Duodenal mucosa (tissue), 2 donors: ENCODE measurements at regions not wholly inside any gene's neighbourhood (a gene's known extent, or its start where the extent isn't known, plus 50 kb on each side); places are given as distances from the start of the nearest gene placed in this dataset.

Source experiments
- H3K27ac ChIP-seq: one replicate; pipeline ENCODE4 v1.7.0; 2013; ENCODE audit warnings: low read depth, low read length
- H3K27me3 ChIP-seq, 2 donors: one replicate each; pipeline ENCODE4 v1.7.0; 2013; ENCODE audit warnings: low read length in 2 of 2, control low read depth in 1 of 2; ENCODE audit not compliant: insufficient read depth in 2 of 2, control insufficient read depth in 1 of 2
- H3K36me3 ChIP-seq, 2 donors: one replicate each; pipeline ENCODE4 v1.7.0; 2013; ENCODE audit warnings: low read length in 2 of 2, control low read depth in 1 of 2; ENCODE audit not compliant: insufficient read depth in 2 of 2, control insufficient read depth in 1 of 2
- H3K4me1 ChIP-seq, 2 donors: one replicate each; pipeline ENCODE4 v1.7.0; 2013; ENCODE audit warnings: low read length in 2 of 2, control low read depth in 1 of 2; ENCODE audit not compliant: insufficient read depth in 2 of 2, control insufficient read depth in 1 of 2
- H3K4me3 ChIP-seq, 2 donors: one replicate each; pipeline ENCODE4 v1.7.0; 2013; ENCODE audit warnings: low read length in 2 of 2, low read depth in 1 of 2
- H3K9ac ChIP-seq, 2 donors: one replicate each; pipeline ENCODE4 v1.7.0; 2013; ENCODE audit warnings: low read length in 2 of 2, low read depth in 1 of 2
- H3K9me3 ChIP-seq, 2 donors: one replicate each; pipeline ENCODE4 v1.7.0; 2013; ENCODE audit warnings: low read length in 2 of 2, control low read depth in 1 of 2; ENCODE audit not compliant: control insufficient read depth in 1 of 2

GRCh38 chr9:88326936-88327335, 61.3 kb upstream of the SPIN1 start:
- Histone ChIP-seq H3K27me3 (no peaks in the 10 kb centered on the region), H3K36me3 (no peaks in the 10 kb centered on the region), H3K4me1 (peaks cover 0 to 3% of the 10 kb centered on the region in 2 donors), H3K4me3 (no peak overlapping the region), H3K27ac (no peak overlapping the region), H3K9me3 (no peaks in the 10 kb centered on the region), H3K9ac (no peak overlapping the region)

DNA sequence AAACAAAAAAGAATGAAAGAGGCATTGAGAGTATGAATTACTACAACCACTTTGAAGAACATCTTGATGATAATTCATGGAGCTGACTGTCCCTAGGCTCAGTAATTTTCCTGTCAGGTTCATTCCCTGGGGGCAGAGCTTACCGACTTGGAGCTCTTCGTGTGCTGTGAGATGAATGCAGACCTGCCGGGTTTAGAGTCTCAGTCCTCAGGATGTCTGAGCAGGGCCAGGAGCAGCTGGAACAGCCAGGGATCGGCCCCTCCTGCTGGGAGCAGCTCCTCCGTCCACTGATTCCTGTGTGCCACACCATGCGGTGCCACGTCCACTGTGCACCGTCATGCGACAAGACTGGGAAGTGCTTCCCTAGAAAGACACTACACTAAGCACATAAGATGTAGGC, 62.2 kb upstream of the SPIN1 start:
- H3K36me3 ChIP-seq = no peaks in the 10 kb centered on the region
- H3K4me1 ChIP-seq = peaks cover 0 to 3% of the 10 kb centered on the region in 2 donors
- H3K27me3 ChIP-seq = no peaks in the 10 kb centered on the region
- H3K27ac ChIP-seq = no peak overlapping the region
- no peak overlapping the region for H3K9ac ChIP-seq
- no peak overlapping the region for H3K4me3 ChIP-seq
- H3K9me3 ChIP-seq = no peaks in the 10 kb centered on the region

DNA sequence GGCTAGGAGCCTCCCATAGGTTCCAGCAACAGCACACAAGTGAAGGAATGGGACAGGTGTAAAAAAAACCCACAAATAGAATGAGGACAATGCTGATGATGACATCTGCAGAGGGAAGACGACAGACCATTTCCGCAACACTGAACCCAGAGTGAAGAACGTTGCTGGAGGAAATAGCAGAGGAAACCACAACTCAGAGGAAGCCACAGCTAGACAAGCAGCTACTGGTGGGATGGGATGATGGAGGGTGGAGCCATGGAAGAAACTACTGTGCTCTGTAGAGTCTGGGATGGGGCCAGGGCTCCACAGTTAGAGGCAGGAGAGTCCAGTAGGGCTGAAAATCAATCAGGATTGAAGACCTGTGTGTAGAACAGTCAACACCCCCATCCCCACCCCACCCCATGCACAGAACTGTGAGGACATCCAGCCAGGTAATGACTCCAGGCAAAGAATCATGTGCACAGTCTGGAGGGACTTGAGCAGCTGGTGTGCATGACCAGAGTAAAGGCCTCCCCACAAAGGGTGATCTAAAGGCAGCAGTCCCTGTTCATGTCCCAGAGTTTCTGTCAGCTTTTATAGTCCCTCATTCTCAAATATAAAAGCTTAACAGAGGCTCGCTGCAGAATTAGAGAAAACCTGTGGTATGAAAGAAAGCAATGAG, 65.2 kb upstream of the SPIN1 start:
- Histone ChIP-seq H3K27ac (no peak overlapping the region), H3K9ac (no peak overlapping the region), H3K4me3 (no peak overlapping the region), H3K4me1 (peaks cover 0 to 3% of the 10 kb centered on the region in 2 donors), H3K27me3 (no peaks in the 10 kb centered on the region), H3K9me3 (no peaks in the 10 kb centered on the region), H3K36me3 (no peaks in the 10 kb centered on the region)

GRCh38 chr9:88321764-88322163, 66.5 kb upstream of the SPIN1 start:
- no peaks in the 10 kb centered on the region for H3K27me3 ChIP-seq
- peaks cover 0 to 3% of the 10 kb centered on the region in 2 donors for H3K4me1 ChIP-seq
- no peak overlapping the region for H3K4me3 ChIP-seq
- H3K36me3 ChIP-seq = no peaks in the 10 kb centered on the region
- H3K27ac ChIP-seq = no peak overlapping the region
- H3K9me3 ChIP-seq = no peaks in the 10 kb centered on the region
- H3K9ac ChIP-seq = no peak overlapping the region

GRCh38 chr9:88320748-88321415, 67.4 kb upstream of the SPIN1 start:
- Histone ChIP-seq H3K4me3 (no peak overlapping the region), H3K36me3 (no peaks in the 10 kb centered on the region), H3K9me3 (no peaks in the 10 kb centered on the region), H3K4me1 (peaks cover 0 to 3% of the 10 kb centered on the region in 2 donors), H3K27ac (no peak overlapping the region), H3K9ac (no peak overlapping the region), H3K27me3 (no peaks in the 10 kb centered on the region)

DNA sequence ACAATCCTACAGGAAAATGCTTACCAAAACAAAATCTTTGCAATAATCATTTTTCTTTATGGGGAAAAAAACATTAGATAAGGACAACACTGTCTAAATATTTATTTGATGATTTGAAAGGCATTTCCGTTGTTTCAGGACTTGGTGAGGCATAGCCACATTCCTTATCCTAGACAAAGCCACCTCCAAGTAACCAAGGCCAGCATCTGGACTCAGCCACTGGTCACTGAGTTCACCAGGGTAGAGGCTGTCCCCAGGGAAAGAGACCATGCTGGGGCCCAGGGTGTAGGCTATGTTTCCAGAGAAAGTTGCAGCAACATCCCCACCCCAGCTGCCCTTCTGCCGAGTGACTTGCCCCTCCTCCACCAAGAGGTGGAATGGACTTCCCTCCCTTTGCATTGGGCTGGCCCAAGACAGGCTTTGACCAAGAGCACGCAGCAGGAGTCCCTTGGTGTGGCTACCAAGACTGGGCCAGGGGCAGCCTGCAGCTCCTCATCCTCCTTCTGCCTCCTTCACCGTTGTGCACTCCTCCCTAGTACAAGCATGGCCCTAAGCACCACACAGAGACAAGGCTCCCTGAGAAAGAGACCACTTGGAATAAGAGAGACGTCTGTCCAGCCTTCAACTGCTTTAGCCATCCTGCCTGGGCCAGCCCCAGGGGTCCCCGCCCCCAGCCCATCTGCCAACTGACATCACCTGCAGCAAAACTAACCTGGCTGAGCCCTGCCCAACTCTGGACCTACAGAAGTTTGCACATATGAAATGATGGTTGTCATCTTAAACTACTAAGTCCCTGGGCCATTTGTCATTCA, 68.1 kb upstream of the SPIN1 start:
- Histone ChIP-seq H3K9ac (no peak overlapping the region), H3K9me3 (no peaks in the 10 kb centered on the region), H3K4me1 (peaks cover 0 to 3% of the 10 kb centered on the region in 2 donors), H3K4me3 (no peak overlapping the region), H3K36me3 (no peaks in the 10 kb centered on the region), H3K27ac (no peak overlapping the region), H3K27me3 (no peaks in the 10 kb centered on the region)

- Histone ChIP-seq H3K36me3 (no peaks in the 10 kb centered on the region), H3K27ac (no peak overlapping the region), H3K4me3 (no peak overlapping the region), H3K27me3 (no peaks in the 10 kb centered on the region), H3K4me1 (no peaks in the 10 kb centered on the region), H3K9ac (no peak overlapping the region), H3K9me3 (no peaks in the 10 kb centered on the region)
Measured at GRCh38 chr9:88313364-88314220, 74.7 kb upstream of the SPIN1 start.

- no peak overlapping the region for H3K9ac ChIP-seq
Measured at GRCh38 chr9:88312517-88313103, 75.6 kb upstream of the SPIN1 start.

DNA sequence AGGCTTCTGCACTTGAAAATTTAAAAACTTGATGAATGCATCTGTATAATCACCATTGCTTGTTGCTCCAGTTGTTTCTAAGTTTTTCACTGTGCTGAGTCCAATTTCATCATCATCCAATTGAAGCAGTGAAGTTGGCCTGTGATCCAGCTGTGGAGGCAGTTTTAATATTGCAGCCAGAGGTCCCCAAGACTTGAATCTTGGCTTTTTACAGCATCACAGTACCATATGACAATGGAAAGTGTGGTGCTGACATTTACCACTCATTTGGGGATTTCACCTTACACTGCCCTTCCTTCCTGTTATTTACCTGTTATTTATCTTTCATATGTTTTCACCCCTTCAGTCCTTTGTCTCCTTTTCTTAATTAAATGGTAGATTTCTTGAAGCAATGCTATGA, 76.2 kb upstream of the SPIN1 start:
- H3K9ac ChIP-seq = no peak overlapping the region
- H3K4me1 ChIP-seq = no peaks in the 10 kb centered on the region
- no peaks in the 10 kb centered on the region for H3K9me3 ChIP-seq
- H3K27me3 ChIP-seq = no peaks in the 10 kb centered on the region
- no peak overlapping the region for H3K4me3 ChIP-seq
- no peaks in the 10 kb centered on the region for H3K36me3 ChIP-seq
- H3K27ac ChIP-seq = no peak overlapping the region

More at GRCh38 chr9:88312517-88313103, 75.6 kb upstream of the SPIN1 start:
- Histone ChIP-seq H3K36me3 (no peaks in the 10 kb centered on the region), H3K27me3 (no peaks in the 10 kb centered on the region), H3K4me3 (no peak overlapping the region), H3K27ac (no peak overlapping the region), H3K9me3 (no peaks in the 10 kb centered on the region), H3K4me1 (no peaks in the 10 kb centered on the region)
